GM12878 (cell line): ENCODE measurements at regions not wholly inside any gene's neighbourhood (a gene's known extent, or its start where the extent isn't known, plus 50 kb on each side); places are given as distances from the start of the nearest gene placed in this dataset.

Source experiments
- ATAC-seq: fragments of 200-7000 bp; cut with Tn5 transposase; 3 replicates; pipeline ENCODE4 v1.9.1; 2020; ENCODE audit warnings: mild to moderate bottlenecking, moderate library complexity
- BruUV-seq: library from RNA; stranded (reverse); fragments of 400-500 nt; replicated peaks from 2 replicates; lab custom pipeline; 2021; lab: Mats Ljungman, UMichigan
- CTCF ChIA-PET: fragments of 300-600 bp; sonication (Branson Sonifier 250); formaldehyde crosslinking; extraction: SDS; loops from one replicate; lab custom pipeline; 2021; ENCODE audit warnings: inconsistent platforms; lab: Yijun Ruan, JAX
- POLR2A ChIA-PET: fragments of 350-600 bp; formaldehyde crosslinking; extraction: SDS; loops from one replicate; lab custom pipeline; 2021; ENCODE audit warnings: inconsistent platforms; lab: Charles Lee
- RAD21 ChIA-PET: fragments of 300-600 bp; sonication (Branson Sonifier 250); formaldehyde crosslinking; loops from one replicate; lab custom pipeline; 2023; ENCODE audit warnings: antibody characterized with exemption; ENCODE audit not compliant: unreplicated experiment; lab: Charles Lee
- SMC1A ChIA-PET: fragments of 300-600 bp; sonication (Branson Sonifier 250); formaldehyde crosslinking; loops from one replicate; lab custom pipeline; 2023; ENCODE audit not compliant: unreplicated experiment, uncharacterized antibody; lab: Charles Lee
- DNase-seq: peaks from one replicate; pipeline ENCODE4 v3.0.0-alpha.2; 2011; ENCODE audit warnings: low read depth, low spot score
- FAIRE-seq: peaks from 3 replicates; lab custom pipeline; 2011; peaks lifted over from hg19 to GRCh38; lab: Jason Lieb, UNC
- H2AFZ ChIP-seq: 2 replicates; pipeline ENCODE4 v1.6.0; 2011; ENCODE audit warnings: low read depth, low read length, control low read depth; ENCODE audit not compliant: control insufficient read depth
- H3K27ac ChIP-seq: 2 replicates; pipeline ENCODE4 v1.5.1; 2011; ENCODE audit warnings: control low read depth; ENCODE audit not compliant: control insufficient read depth, insufficient read depth
- H3K27me3 ChIP-seq, 2 experiments: replicated peaks in 1 of 2; 2 replicates each; pipeline versions ENCODE4 v1.6.0 to v1.6.1; 2011; ENCODE audit warnings: low read length in 1 of 2; ENCODE audit not compliant: control insufficient read depth in 2 of 2, insufficient read depth in 2 of 2
- H3K36me3 ChIP-seq, 2 experiments: 2 replicates each; pipeline ENCODE4 v1.5.1; 2011; ENCODE audit warnings: low read length in 1 of 2; ENCODE audit not compliant: control insufficient read depth in 2 of 2, insufficient read depth in 2 of 2
- H3K4me1 ChIP-seq: 2 replicates; pipeline ENCODE4 v1.6.1; 2011; ENCODE audit warnings: mild to moderate bottlenecking, low read length, moderate library complexity, mixed read lengths; ENCODE audit not compliant: control insufficient read depth, insufficient read depth
- H3K4me2 ChIP-seq: 2 replicates; pipeline ENCODE4 v1.6.0; 2011; ENCODE audit warnings: control low read depth; ENCODE audit not compliant: control insufficient read depth, insufficient read depth
- H3K4me3 ChIP-seq: fragments of 200-600 bp; sonication (generic); 2 replicates; pipeline ENCODE4 v1.5.1; 2016
- H3K79me2 ChIP-seq: 2 replicates; pipeline ENCODE4 v1.6.0; 2011; ENCODE audit warnings: low read length; ENCODE audit not compliant: control insufficient read depth, insufficient read depth
- H3K9ac ChIP-seq: 2 replicates; pipeline ENCODE4 v1.8.0; 2011; ENCODE audit warnings: low read length, control low read depth, mixed read lengths; ENCODE audit not compliant: control insufficient read depth, insufficient read depth
- H3K9me3 ChIP-seq: replicated peaks from 3 replicates; pipeline ENCODE4 v1.5.1; 2011; ENCODE audit warnings: mild to moderate bottlenecking, low read length; ENCODE audit not compliant: control insufficient read depth, insufficient read depth
- H4K20me1 ChIP-seq: 2 replicates; pipeline ENCODE4 v1.6.0; 2011; ENCODE audit not compliant: control insufficient read depth, insufficient read depth
- BRCA1 ChIP-seq: IDR thresholded peaks from 2 replicates; pipeline ENCODE4 v1.6.1; 2011; ENCODE audit warnings: low read depth, low read length, improper control_type of control experiment
- CEBPB ChIP-seq, 2 experiments: fragments of 150-350 bp in 1 of 2; IDR thresholded peaks; 2 replicates each; pipeline ENCODE4 v1.6.1; 2012 to 2014; ENCODE audit warnings: low read depth in 2 of 2, low read length in 2 of 2, borderline replicate concordance in 1 of 2, inconsistent platforms in 1 of 2
- CTCF ChIP-seq, 3 experiments: IDR thresholded peaks in 2 of 3; conservative IDR thresholded peaks in 1 of 3; 2 replicates each; pipeline ENCODE4 v1.5.1; 2011; ENCODE audit warnings: low read depth in 3 of 3, low read length in 3 of 3, mild to moderate bottlenecking in 3 of 3, control low read depth in 2 of 3, moderate library complexity in 2 of 3, inconsistent platforms in 1 of 3, mixed read lengths in 1 of 3; ENCODE audit not compliant: control insufficient read depth in 2 of 3, insufficient read depth in 1 of 3; ENCODE audit errors: extremely low read depth in 1 of 3
- HDAC2 ChIP-seq: fragments of 200-600 bp; sonication (generic); IDR thresholded peaks from 2 replicates; pipeline ENCODE4 v1.6.1; 2017
- HDAC6 ChIP-seq: fragments of 200-600 bp; sonication (generic); IDR thresholded peaks from one replicate; pipeline ENCODE4 v1.8.0; 2017; ENCODE audit warnings: antibody characterized with exemption; ENCODE audit not compliant: unreplicated experiment
- HSF1 ChIP-seq: fragments of 150-350 bp; IDR thresholded peaks from 2 replicates; pipeline ENCODE4 v1.6.1; 2014; ENCODE audit warnings: mild to moderate bottlenecking, low read depth, low read length
- KDM1A ChIP-seq: fragments of 200-600 bp; sonication (generic); IDR thresholded peaks from 2 replicates; pipeline ENCODE4 v1.6.1; 2016; ENCODE audit warnings: borderline replicate concordance
- NBN ChIP-seq: fragments of 450-650 bp; IDR thresholded peaks from 2 replicates; pipeline ENCODE4 v1.6.1; 2016
- NFIC ChIP-seq: IDR thresholded peaks from 2 replicates; pipeline ENCODE4 v1.6.1; 2012; ENCODE audit warnings: low read depth, mild to moderate bottlenecking, inconsistent platforms, low read length, moderate library complexity
- NFXL1 ChIP-seq: fragments of 450-650 bp; IDR thresholded peaks from 2 replicates; pipeline ENCODE4 v1.6.1; 2017; ENCODE audit warnings: antibody characterized with exemption, mild to moderate bottlenecking, borderline replicate concordance
- POLR2A ChIP-seq: IDR thresholded peaks from 2 replicates; pipeline ENCODE4 v1.6.1; 2011; ENCODE audit warnings: low read depth, mild to moderate bottlenecking, low read length
- RELB ChIP-seq: fragments of 450-650 bp; IDR thresholded peaks from 2 replicates; pipeline ENCODE4 v1.6.1; 2017; ENCODE audit warnings: low read depth, mild to moderate bottlenecking, moderate library complexity
- SIN3A ChIP-seq: IDR thresholded peaks from 2 replicates; pipeline ENCODE4 v1.6.1; 2012; ENCODE audit warnings: low read depth, low read length, improper control_type of control experiment
- SREBF2 ChIP-seq: IDR thresholded peaks from 2 replicates; pipeline ENCODE4 v1.6.1; 2012; ENCODE audit warnings: mild to moderate bottlenecking, low read length
- TARDBP ChIP-seq: IDR thresholded peaks from 2 replicates; pipeline ENCODE4 v1.6.1; 2016; ENCODE audit warnings: borderline replicate concordance
- ZZZ3 ChIP-seq: IDR thresholded peaks from 2 replicates; pipeline ENCODE4 v1.6.1; 2011; ENCODE audit warnings: low read depth; ENCODE audit not compliant: control insufficient read depth, insufficient read length
- WGBS: methylation state at CpG from one replicate; pipeline ENCODE4 v1.1.6; 2016; ENCODE audit warnings: low lambda C conversion rate; ENCODE audit not compliant: insufficient replicate concordance, insufficient coverage; ENCODE audit errors: missing lambda C conversion rate; 5-methylcytosine and 5-hydroxymethylcytosine counted together
- in situ Hi-C: fragments of 300-500 bp; cut with MboI; formaldehyde crosslinking; loops from 9 replicates; pipeline ENCODE4 v1.14.3; 2018; ENCODE audit warnings: mixed read lengths
- intact Hi-C: fragments of 100-400 bp; cut with micrococcal nuclease; formaldehyde crosslinking; loops from one replicate; pipeline ENCODE4 v1.14.2; 2022; ENCODE audit not compliant: unreplicated experiment
- TF ChIP-seq, protein P1 (sequence below): fragments of 450-650 bp; IDR thresholded peaks from 2 replicates; pipeline ENCODE4 v1.6.1; 2017; ENCODE audit warnings: mild to moderate bottlenecking, moderate library complexity

DNA sequence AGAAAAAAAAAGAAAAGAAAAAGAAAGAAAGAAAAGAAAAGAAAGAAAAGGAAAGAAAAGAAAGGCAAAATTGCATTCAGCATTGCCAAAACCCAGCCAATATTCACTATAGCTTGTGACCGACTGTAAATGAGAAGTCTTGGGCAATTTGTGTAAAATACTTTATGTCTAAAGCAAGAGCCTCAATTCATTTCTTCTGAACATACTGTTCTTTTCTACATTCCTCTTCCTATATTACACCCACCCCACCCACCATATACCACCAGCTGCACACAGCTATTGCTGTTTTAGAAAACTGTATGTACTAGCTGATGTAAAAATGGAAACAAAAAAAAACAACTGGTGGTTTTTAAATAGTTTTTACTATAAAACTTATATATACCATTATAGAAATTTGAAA lies 156.9 kb upstream of the TTC29 start:
- no peak overlapping the region for H3K9ac ChIP-seq

More for the DNA sequence above, 156.9 kb upstream of the TTC29 start:
- in situ Hi-C loops (no loop called here), intact Hi-C loops (no loop called here)
- no peaks in the 10 kb centered on the region for H4K20me1 ChIP-seq
- H3K4me3 ChIP-seq, result no peak overlapping the region
- no peak overlapping the region for H2AFZ ChIP-seq
- ChIA-PET RAD21 (no interaction called here), CTCF (interaction anchor here (2.4 kb wide), 1 partner anchor 84 kb away, joined by 7 read pairs; no protein-coding TSS in a partner anchor), SMC1A (no interaction called here), POLR2A (no interaction called here)
- ATAC-seq, result no peak
- H3K36me3 ChIP-seq, result no peaks in the 10 kb centered on the region
- no peaks in the 10 kb centered on the region for H3K4me1 ChIP-seq
- no peak overlapping the region for H3K27ac ChIP-seq
- DNase-seq, result no peak
- no peak overlapping the region for H3K4me2 ChIP-seq
- FAIRE-seq, result no peak
- TF ChIP-seq POLR2A (no peak), ZZZ3 (no peak), BRCA1 (no peak), NFIC (no peak), SREBF2 (no peak), NBN (no peak), HDAC2 (no peak), SIN3A (no peak), NFXL1 (no peak), KDM1A (no peak), CTCF (IDR thresholded peaks at IDR 0.05 in 2 of 3, conservative IDR thresholded peaks at IDR 0.05 in 1 of 3; ENCODE audit: control insufficient read depth in 2 of 3, extremely low read depth in 1 of 3, insufficient read depth in 1 of 3, low read depth in 3 of 3, low read length in 3 of 3) (no peak), RELB (no peak), CEBPB (IDR thresholded peaks at IDR 0.05; ENCODE audit: borderline replicate concordance in 1 of 2, low read depth in 2 of 2, low read length in 2 of 2) (no peak), HDAC6 (no peak), TARDBP (no peak), HSF1 (no peak)
- TF ChIP-seq, protein P1, sequence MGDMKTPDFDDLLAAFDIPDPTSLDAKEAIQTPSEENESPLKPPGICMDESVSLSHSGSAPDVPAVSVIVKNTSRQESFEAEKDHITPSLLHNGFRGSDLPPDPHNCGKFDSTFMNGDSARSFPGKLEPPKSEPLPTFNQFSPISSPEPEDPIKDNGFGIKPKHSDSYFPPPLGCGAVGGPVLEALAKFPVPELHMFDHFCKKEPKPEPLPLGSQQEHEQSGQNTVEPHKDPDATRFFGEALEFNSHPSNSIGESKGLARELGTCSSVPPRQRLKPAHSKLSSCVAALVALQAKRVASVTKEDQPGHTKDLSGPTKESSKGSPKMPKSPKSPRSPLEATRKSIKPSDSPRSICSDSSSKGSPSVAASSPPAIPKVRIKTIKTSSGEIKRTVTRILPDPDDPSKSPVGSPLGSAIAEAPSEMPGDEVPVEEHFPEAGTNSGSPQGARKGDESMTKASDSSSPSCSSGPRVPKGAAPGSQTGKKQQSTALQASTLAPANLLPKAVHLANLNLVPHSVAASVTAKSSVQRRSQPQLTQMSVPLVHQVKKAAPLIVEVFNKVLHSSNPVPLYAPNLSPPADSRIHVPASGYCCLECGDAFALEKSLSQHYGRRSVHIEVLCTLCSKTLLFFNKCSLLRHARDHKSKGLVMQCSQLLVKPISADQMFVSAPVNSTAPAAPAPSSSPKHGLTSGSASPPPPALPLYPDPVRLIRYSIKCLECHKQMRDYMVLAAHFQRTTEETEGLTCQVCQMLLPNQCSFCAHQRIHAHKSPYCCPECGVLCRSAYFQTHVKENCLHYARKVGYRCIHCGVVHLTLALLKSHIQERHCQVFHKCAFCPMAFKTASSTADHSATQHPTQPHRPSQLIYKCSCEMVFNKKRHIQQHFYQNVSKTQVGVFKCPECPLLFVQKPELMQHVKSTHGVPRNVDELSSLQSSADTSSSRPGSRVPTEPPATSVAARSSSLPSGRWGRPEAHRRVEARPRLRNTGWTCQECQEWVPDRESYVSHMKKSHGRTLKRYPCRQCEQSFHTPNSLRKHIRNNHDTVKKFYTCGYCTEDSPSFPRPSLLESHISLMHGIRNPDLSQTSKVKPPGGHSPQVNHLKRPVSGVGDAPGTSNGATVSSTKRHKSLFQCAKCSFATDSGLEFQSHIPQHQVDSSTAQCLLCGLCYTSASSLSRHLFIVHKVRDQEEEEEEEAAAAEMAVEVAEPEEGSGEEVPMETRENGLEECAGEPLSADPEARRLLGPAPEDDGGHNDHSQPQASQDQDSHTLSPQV, result no peak
- peaks cover 0 to 1% of the 10 kb centered on the region in 2 experiments; a peak in 2 of 4 replicates for H3K27me3 ChIP-seq
- H3K79me2 ChIP-seq, result no peaks in the 10 kb centered on the region
- BruUV-seq, result no TSS peak
- 60% methylated on average over 1 of the region's 1 CpG for WGBS
- no peaks in the 10 kb centered on the region for H3K9me3 ChIP-seq
